ENCODE measurements at regions not wholly inside any gene's neighbourhood (a gene's known extent, or its start where the extent isn't known, plus 50 kb on each side); places are given as distances from the start of the nearest gene placed in this dataset.

DNA sequence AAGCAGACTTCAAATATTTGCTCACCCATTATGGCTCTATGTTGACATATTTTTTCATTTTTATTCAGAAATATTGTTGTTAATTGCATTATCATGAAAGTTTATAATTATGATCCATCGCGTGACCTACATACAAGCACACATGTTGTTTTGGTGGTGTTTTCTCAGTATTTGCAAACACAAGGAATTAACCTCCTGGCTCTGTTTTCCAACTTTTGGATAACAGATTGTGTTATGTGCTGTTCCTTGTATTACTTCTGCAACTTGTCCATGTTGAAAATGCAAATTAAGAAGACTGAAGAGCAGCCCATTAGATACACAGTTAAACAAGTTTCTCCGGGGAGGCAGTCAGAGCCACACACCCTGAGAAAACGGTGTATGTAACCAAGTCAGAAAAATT is 201.2 kb downstream of the SEC23A start:
- DNase-seq (ENCODE audit: low spot score) = no peak

DNA sequence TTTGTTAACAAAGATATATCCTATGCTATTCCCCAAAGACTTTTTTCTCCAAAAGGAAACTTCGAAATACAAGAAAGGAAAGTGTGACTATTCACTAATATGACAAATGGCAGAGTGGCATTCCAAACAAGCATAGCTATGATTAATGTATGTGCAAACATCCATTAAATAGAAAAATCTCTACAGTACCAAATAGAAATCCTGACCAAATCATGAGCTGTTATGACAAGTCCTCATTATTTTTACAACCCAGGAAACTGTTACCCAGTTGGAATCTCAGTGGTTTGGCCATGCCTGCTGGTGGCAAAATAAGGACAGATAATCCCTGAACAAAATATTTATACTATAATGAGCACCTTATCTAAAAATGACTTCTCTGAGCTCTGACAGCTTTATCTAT is 202.1 kb downstream of the SEC23A start:
- DNase-seq (ENCODE audit: low spot score) = no peak

DNA sequence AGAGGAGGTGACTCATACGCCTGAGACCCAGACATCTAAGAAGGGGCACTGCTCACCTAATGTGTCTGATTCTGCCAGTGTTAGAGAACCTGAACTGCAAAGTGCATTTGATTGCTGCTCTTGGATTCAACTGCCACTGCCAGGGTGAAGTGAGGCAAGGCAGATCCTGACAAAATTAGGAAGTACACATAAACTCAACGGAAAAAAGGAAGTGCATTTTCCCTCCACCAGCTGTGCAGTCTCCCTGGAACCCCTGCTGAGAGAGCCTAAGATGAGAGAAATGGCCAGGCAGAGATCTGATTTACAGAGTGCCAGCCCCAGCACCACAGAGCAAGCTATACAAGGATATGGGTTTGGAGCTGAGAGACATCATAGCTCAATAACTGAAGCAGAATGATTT is 215.3 kb downstream of the SEC23A start:
- DNase-seq (ENCODE audit: low spot score) = no peak

- no peak for DNase-seq (ENCODE audit: low spot score)
These were observed 218.9 kb downstream of the SEC23A start for GRCh38 chr14:38884109-38884508.

DNA sequence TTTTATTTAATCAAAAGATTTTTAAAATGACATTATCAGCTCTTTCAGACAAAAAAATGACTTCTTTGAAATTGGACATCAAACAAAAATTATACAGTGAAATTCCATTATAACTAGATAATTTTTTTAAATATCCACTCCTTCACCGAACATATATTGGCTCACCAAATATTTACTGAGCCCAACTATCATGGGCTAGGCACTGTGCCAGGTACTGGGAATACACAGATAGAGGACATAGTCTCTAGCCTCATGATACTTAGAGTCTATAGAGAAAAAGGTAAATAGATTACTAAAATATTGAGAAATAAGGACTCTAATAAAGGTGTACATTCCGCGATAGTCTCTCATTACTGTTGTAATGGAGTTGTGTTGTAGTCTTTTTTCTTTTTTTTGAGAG is 219.9 kb downstream of the SEC23A start:
- DNase-seq (ENCODE audit: low spot score) = no peak

- no peak for DNase-seq (ENCODE audit: low spot score)
These were observed 220.5 kb downstream of the SEC23A start for GRCh38 chr14:38882533-38882932.

DNA sequence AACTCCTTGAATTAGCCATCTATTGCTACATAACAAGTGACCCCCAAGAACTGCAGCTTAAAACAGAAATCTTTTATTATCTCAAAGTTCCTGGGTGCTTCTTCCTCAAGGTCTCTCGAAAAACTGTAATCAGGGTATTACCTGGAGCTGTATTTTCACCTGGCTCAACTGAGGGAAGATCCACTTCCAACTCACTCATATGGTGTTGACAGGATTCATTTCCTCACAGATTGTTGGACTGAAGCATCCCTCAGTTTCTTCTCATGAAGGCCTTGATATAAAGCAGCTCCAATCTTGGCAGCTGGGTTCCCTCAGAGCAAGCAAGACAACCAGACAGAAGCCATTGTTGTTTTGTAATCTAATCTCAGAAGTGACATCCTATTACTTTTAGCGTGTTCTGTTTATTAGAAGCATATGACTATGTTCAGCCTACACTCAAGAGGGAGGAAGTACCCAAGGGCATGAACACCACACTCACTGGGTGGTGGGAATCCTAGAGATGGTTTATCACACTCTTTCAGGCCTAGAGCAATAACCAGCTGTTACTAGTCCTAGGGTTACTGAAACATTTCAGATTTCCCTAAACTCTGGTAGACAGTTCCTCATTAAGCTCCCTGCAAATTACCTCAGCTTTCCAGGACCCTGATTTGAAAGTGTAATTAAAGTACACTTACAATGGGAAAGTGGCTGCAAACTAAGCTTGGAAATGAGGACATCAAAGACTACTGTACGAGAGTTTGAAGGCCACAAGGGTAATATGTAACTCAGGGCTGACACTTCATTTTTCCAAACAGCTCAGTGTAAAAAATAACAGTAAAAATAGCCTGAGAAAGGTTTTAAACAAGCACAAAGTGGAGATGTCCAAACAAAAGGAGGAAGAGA is 222.2 kb downstream of the SEC23A start:
- DNase-seq (ENCODE audit: low spot score) = no peak

GRCh38 chr14:38877744-38878388 is 225.2 kb downstream of the SEC23A start:
- no peak for DNase-seq (ENCODE audit: low spot score)

DNA sequence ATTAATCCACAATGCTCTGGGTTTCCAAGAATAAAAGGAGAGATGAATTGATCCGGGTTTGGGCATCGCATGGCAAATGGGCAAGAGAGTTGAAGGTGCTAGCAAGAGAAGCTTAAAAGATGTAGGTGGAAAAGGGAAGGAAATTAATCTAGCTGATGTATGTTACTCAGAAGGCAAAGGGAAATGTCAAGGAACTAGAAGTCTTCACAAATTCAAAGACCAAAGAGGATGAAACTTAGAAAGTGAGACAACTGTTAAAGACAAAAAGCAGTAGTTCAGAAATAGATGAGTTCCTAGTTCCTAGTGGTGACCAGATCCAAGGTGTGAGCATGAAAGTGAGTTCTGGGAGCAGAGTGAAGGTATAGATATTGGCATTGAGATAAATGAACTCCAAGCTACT is 228.3 kb downstream of the SEC23A start:
- DNase-seq (ENCODE audit: low spot score) = no peak

- DNase-seq (ENCODE audit: low spot score) = no peak
These were observed 229.0 kb downstream of the SEC23A start for GRCh38 chr14:38873941-38874612.

DNA sequence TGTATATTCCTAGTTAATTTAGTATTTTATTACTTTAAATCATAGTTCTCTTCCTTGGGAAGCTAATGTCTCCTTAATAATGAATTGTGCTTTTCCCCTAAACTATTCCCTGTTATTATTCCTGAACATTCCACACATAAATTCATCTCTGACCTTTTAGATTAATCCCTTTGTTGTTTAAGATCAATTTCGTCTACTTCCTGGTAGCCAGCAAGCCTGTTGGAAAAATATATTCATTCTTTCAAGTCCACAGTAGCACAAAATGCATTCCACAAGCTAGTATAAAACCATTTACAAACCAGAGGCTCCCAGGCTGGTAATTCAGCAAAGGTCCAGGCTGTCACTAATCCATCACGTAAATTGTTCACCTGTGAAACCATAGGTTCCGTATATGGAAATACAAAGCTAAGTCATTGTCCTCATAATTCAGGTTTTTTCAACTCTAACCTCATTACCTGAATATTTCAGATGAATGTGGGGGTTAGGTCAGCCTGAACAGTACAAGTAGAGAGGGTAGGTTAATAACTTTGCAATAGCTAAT is 232.7 kb downstream of the SEC23A start:
- DNase-seq (ENCODE audit: low spot score) = no peak

DNA sequence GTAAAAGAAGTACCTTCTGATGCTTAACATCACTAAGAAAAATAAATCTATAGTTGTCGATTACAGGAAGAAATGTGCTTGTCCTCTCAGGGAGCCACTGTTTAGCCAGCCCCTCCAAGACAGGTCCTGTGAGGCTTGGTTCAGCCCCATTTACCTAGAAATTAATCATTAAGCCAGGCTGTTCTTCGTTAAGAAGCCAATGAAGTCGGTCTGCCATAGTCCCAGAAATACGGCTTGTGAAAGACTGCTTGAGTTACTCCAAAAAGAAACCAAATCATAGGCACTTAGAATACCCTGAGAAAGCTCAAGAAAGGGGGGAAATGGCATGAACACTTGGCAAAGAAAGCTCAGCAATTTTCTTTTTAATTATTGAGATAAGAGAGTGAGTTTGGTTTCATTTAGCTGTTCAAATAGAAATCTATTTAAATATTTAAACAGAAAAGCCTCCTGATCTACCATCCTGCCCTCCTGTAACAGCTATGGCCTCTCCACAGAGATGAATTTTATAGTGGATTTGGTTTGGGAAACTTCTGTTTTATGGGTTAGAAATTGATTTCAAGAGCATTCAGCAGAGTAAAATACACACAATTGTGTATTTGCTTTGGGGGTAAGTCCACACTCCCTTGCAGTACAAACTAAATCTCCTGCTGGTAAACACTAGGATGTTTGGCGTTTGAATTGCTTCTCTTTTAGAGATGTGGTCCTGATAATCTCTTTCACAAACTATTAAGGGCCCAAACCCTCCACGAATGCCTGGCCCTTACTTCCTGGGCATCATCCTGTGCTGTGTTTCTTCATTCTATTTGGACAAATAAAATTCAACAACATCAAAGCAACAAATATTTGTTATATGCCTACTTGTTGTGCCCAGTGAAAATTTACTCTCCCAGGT is 234.4 kb downstream of the SEC23A start:
- peak; percentile 14 for DNase-seq (ENCODE audit: low spot score)

- no peak for DNase-seq (ENCODE audit: low spot score)
These were observed 235.4 kb downstream of the SEC23A start for GRCh38 chr14:38867561-38868150.

DNA sequence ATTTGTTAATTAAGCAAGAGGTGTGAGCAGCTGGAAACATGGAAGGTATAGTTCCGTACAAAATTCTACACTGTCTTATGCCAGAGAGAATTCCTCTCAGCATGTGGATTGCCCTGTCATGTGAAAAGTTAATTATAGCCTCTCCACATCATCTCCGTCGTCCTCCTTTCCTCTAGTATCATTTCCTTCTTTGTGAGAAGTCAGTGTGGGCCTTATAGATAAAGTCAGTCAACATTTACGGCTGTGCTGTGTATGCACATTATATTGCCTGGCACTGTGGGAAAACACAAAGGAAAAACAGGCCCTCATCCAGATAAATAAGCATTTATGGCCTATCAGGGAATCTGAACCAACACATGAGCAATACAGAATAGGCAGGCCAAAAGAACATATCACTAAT is 236.6 kb downstream of the SEC23A start:
- DNase-seq (ENCODE audit: low spot score) = no peak

DNA sequence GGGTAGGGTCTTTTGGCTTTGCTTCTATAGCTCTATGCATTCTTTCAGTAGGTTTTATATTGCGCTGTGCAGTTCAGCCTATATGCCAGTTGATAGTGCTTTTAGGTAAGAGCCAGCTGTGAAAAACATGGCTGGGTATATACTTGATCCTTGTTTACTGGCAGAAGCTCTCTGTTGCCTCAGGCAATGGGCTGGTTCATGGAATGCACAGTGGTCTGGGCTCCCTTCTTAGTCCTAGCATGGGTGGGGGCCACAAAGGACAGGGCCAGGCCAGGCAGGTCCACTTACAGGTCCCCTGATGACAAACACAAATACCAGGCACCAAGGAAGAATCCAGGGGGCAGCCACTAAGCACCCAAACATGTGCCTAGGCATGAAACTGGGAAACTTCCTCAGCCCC is 240.7 kb downstream of the SEC23A start:
- DNase-seq (ENCODE audit: low spot score) = no peak

DNA sequence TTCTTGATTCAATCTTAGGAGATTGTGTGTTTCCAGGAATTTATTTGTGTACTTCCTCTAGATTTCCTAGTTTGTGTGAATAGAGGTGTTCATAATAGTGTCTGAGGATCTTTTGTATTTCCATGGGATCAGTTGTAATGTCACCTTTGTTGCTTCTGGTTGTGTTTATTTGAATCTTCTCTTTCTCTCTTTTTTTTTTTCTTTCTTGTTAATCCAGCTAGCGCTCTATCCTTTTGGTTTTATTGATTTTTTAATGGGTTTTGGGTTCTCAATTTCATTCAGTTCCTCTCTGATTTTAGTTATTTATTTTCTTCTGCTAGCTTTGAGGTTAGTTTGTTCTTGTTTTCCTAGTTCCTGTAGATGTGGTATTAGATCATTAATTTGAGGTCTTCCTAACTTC is 242.5 kb downstream of the SEC23A start:
- DNase-seq (ENCODE audit: low spot score) = no peak

GRCh38 chr14:38856798-38857197 is 246.2 kb downstream of the SEC23A start:
- DNase-seq (ENCODE audit: low spot score) = no peak

GRCh38 chr14:38855513-38855912 is 247.5 kb downstream of the SEC23A start:
- no peak for DNase-seq (ENCODE audit: low spot score)

GRCh38 chr14:38851111-38851510 is 251.9 kb downstream of the SEC23A start:
- DNase-seq (ENCODE audit: low spot score) = no peak

DNA sequence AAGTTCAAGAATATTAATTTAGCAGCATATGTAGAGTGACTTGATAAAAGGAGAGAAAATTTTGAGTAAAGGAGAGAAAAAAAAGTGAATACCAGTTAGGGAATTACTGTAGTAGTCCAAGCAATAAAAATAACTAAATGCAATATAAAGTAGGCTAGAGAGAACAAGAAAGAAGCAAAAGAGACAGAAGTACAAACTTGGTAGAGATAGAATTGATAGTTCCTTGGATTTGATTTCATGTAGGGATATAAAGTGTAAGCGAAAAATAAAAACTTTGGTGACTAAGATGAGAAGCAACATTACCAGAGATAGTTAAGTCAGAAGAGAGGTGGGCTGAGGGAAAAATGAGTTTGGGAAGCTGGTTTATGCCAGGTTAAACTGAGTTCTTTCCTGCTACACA is 252.4 kb downstream of the SEC23A start:
- no peak for DNase-seq (ENCODE audit: low spot score)

GRCh38 chr14:38848243-38848935 is 254.6 kb downstream of the SEC23A start:
- DNase-seq (ENCODE audit: low spot score) = no peak

Measured in HuH-7 (cell line).